GM12874 (cell line): ENCODE measurements at regions not wholly inside any gene's neighbourhood (a gene's known extent, or its start where the extent isn't known, plus 50 kb on each side); places are given as distances from the start of the nearest gene placed in this dataset.

Experiments
- CTCF ChIP-seq: IDR thresholded peaks from 2 replicates; pipeline ENCODE4 v1.5.1; 2011; ENCODE audit warnings: low read depth, mild to moderate bottlenecking, control low read depth, low read length, moderate library complexity; ENCODE audit not compliant: insufficient read depth

- no peak for TF ChIP-seq CTCF
Observed at GRCh38 chr4:124501576-124501975, 211.0 kb downstream of the ANKRD50 start.

GRCh38 chr4:124504431-124504830 is 208.1 kb downstream of the ANKRD50 start:
- TF ChIP-seq CTCF: no peak

GRCh38 chr4:124505211-124505610 is 207.3 kb downstream of the ANKRD50 start:
- no peak for TF ChIP-seq CTCF

- TF ChIP-seq CTCF: no peak
Observed at GRCh38 chr4:124509151-124509550, 203.4 kb downstream of the ANKRD50 start.

GRCh38 chr4:124514588-124514987 is 197.9 kb downstream of the ANKRD50 start:
- no peak for TF ChIP-seq CTCF

- no peak for TF ChIP-seq CTCF
Observed at GRCh38 chr4:124515591-124515990, 196.9 kb downstream of the ANKRD50 start.

GRCh38 chr4:124519196-124519595 is 193.3 kb downstream of the ANKRD50 start:
- TF ChIP-seq CTCF: no peak

GRCh38 chr4:124523816-124524215 is 188.7 kb downstream of the ANKRD50 start:
- no peak for TF ChIP-seq CTCF
